Fibroblast of peridontal ligament (primary cell): ENCODE measurements at regions not wholly inside any gene's neighbourhood (a gene's known extent, or its start where the extent isn't known, plus 50 kb on each side); places are given as distances from the start of the nearest gene placed in this dataset.
"Not testable (repeated sequence)": the region's sequence is repeated elsewhere in the genome, so short reads cannot be mapped to it uniquely, and the experiment has no call there.

Experiments
- DNase-seq: peaks from one replicate; pipeline ENCODE4 v3.0.0-alpha.2; 2010; ENCODE audit errors: extremely low read depth

GRCh38 chr4:120005527-120005926 lies 61.1 kb downstream of the MAD2L1 start:
- no peak for DNase-seq

- no peak for DNase-seq
Measured at GRCh38 chr4:120005076-120005475, 61.6 kb downstream of the MAD2L1 start.

GRCh38 chr4:120004054-120004453 lies 62.6 kb downstream of the MAD2L1 start:
- no peak for DNase-seq

GRCh38 chr4:120003193-120003592 lies 63.5 kb downstream of the MAD2L1 start:
- DNase-seq: no peak

GRCh38 chr4:120001850-120002249 lies 64.8 kb downstream of the MAD2L1 start:
- DNase-seq: no peak

- DNase-seq: no peak
Measured at GRCh38 chr4:120000591-120001296, 65.9 kb downstream of the MAD2L1 start.

- DNase-seq: not testable (repeated sequence)
Measured at GRCh38 chr4:119996024-119996423, 70.6 kb downstream of the MAD2L1 start.

- peak; percentile 31 for DNase-seq
Measured at GRCh38 chr4:119984996-119985395, 81.7 kb downstream of the MAD2L1 start.

- no peak for DNase-seq
Measured at GRCh38 chr4:119982756-119983155, 83.9 kb downstream of the MAD2L1 start.

GRCh38 chr4:119980456-119980855 lies 86.2 kb downstream of the MAD2L1 start:
- DNase-seq: no peak

GRCh38 chr4:119977076-119977940 lies 89.3 kb downstream of the MAD2L1 start:
- peak; percentile 24 for DNase-seq

- DNase-seq: no peak
Measured at GRCh38 chr4:119971431-119972084, 95.1 kb downstream of the MAD2L1 start.

- no peak for DNase-seq
Measured at GRCh38 chr4:119962631-119963030, 104.0 kb downstream of the MAD2L1 start.

- DNase-seq: no peak
Measured at GRCh38 chr4:119958983-119959382, 107.7 kb downstream of the MAD2L1 start.

GRCh38 chr4:119955256-119955655 lies 111.4 kb downstream of the MAD2L1 start:
- no peak for DNase-seq

- DNase-seq: not testable (repeated sequence)
Measured at GRCh38 chr4:119954487-119954886, 112.2 kb downstream of the MAD2L1 start.

- DNase-seq: peak; percentile 31
Measured at GRCh38 chr4:119946359-119946758, 120.3 kb downstream of the MAD2L1 start.

- DNase-seq: peak; percentile 41
Measured at GRCh38 chr4:119942806-119943205, 123.8 kb downstream of the MAD2L1 start.

GRCh38 chr4:119940557-119940956 lies 126.1 kb downstream of the MAD2L1 start:
- no peak for DNase-seq

- peak; percentile 72 for DNase-seq
Measured at GRCh38 chr4:119939071-119939995, 127.3 kb downstream of the MAD2L1 start.

- DNase-seq: no peak
Measured at GRCh38 chr4:119937746-119938145, 128.9 kb downstream of the MAD2L1 start.
